GM23338 (cell line): ENCODE measurements at regions not wholly inside any gene's neighbourhood (a gene's known extent, or its start where the extent isn't known, plus 50 kb on each side); places are given as distances from the start of the nearest gene placed in this dataset.
A peak's percentile ranks its signal among the peaks of the same experiment; 100 is the strongest.

Experiments
- ATAC-seq: fragments of 200-7000 bp; cut with Tn5 transposase; 3 replicates; pipeline ENCODE4 v1.9.1; 2020
- DNase-seq: peaks from one replicate; pipeline ENCODE4 v3.0.0-alpha.2; 2015; ENCODE audit warnings: low spot score
- H2AFZ ChIP-seq: fragments of 200-600 bp; sonication (generic); 2 replicates; pipeline ENCODE4 v1.8.0; 2016; ENCODE audit warnings: antibody characterized with exemption, mild to moderate bottlenecking, moderate library complexity
- H3F3A ChIP-seq: fragments of 200-600 bp; sonication (generic); replicated peaks from 2 replicates; pipeline ENCODE4 v1.8.0; 2017; ENCODE audit warnings: antibody characterized with exemption, mixed run types, low read depth
- H3K27ac ChIP-seq: fragments of 200-600 bp; sonication (generic); 2 replicates; pipeline ENCODE4 v1.6.1; 2016; ENCODE audit warnings: low read depth
- H3K27me3 ChIP-seq: fragments of 200-600 bp; sonication (generic); 2 replicates; pipeline ENCODE4 v1.8.0; 2016; ENCODE audit warnings: mild to moderate bottlenecking, mixed run types, moderate library complexity; ENCODE audit not compliant: insufficient read depth
- H3K36me3 ChIP-seq: fragments of 200-600 bp; sonication (generic); 2 replicates; pipeline ENCODE4 v1.8.0; 2016; ENCODE audit warnings: mild to moderate bottlenecking; ENCODE audit not compliant: insufficient read depth
- H3K4me1 ChIP-seq: fragments of 200-600 bp; sonication (generic); 2 replicates; pipeline ENCODE4 v1.8.0; 2016; ENCODE audit warnings: mild to moderate bottlenecking, moderate library complexity; ENCODE audit not compliant: insufficient read depth
- H3K4me2 ChIP-seq: fragments of 200-600 bp; sonication (generic); 2 replicates; pipeline ENCODE4 v1.7.1; 2017; ENCODE audit warnings: mixed run types
- H3K4me3 ChIP-seq: fragments of 200-600 bp; sonication (generic); 2 replicates; pipeline ENCODE4 v1.6.1; 2016; ENCODE audit warnings: mixed run types
- H3K79me2 ChIP-seq: fragments of 200-600 bp; sonication (generic); replicated peaks from 2 replicates; pipeline ENCODE4 v1.8.0; 2017; ENCODE audit warnings: mild to moderate bottlenecking; ENCODE audit not compliant: insufficient read depth
- H3K9me2 ChIP-seq: fragments of 200-600 bp; sonication (generic); 2 replicates; pipeline ENCODE4 v1.8.0; 2017; ENCODE audit not compliant: insufficient read depth
- H4K20me1 ChIP-seq: fragments of 200-600 bp; sonication (generic); replicated peaks from 2 replicates; pipeline ENCODE4 v1.8.0; 2017; ENCODE audit warnings: mild to moderate bottlenecking; ENCODE audit not compliant: insufficient read depth
- H3K27ac Mint-ChIP-seq: 2 replicates; pipeline ENCODE4 v1.8.0; 2020; ENCODE audit warnings: inconsistent platforms, mild to moderate bottlenecking, moderate library complexity, mixed read lengths
- H3K27me3 Mint-ChIP-seq: 3 replicates; pipeline ENCODE4 v1.8.0; 2022; ENCODE audit warnings: low read depth, mild to moderate bottlenecking, moderate library complexity, mixed read lengths, inconsistent platforms; ENCODE audit not compliant: insufficient read depth, poor library complexity
- H3K36me3 Mint-ChIP-seq: 3 replicates; pipeline ENCODE4 v1.8.0; 2021; ENCODE audit warnings: low read depth, mild to moderate bottlenecking, inconsistent platforms, moderate library complexity, mixed read lengths
- H3K4me1 Mint-ChIP-seq: 3 replicates; pipeline ENCODE4 v1.8.0; 2020; ENCODE audit warnings: mild to moderate bottlenecking, inconsistent platforms, mixed read lengths
- H3K4me3 Mint-ChIP-seq: 3 replicates; pipeline ENCODE4 v1.8.0; 2021; ENCODE audit warnings: moderate library complexity, mild to moderate bottlenecking, inconsistent platforms, mixed read lengths
- H3K9me3 Mint-ChIP-seq: 3 replicates; pipeline ENCODE4 v1.8.0; 2020; ENCODE audit warnings: moderate library complexity, mild to moderate bottlenecking, inconsistent platforms, mixed read lengths
- CREB1 ChIP-seq: fragments of 250-450 bp; sonication (Bioruptor Pico); IDR thresholded peaks from 2 replicates; pipeline ENCODE4 v1.5.0; 2020; ENCODE audit warnings: low read depth, mild to moderate bottlenecking, moderate library complexity
- ETS1 ChIP-seq: IDR thresholded peaks from 2 replicates; pipeline ENCODE4 v1.6.1; 2016; ENCODE audit warnings: antibody characterized with exemption
- EZH2phosphoT487 ChIP-seq: fragments of 200-600 bp; sonication (generic); IDR thresholded peaks from one replicate; pipeline ENCODE4 v1.8.1; 2018; ENCODE audit warnings: antibody characterized with exemption; ENCODE audit not compliant: unreplicated experiment
- JUNB ChIP-seq: IDR thresholded peaks from one replicate; pipeline ENCODE4 v1.6.1; 2016; ENCODE audit warnings: antibody characterized with exemption; ENCODE audit not compliant: unreplicated experiment
- NANOG ChIP-seq: IDR thresholded peaks from 2 replicates; pipeline ENCODE4 v1.6.1; 2016; ENCODE audit warnings: antibody characterized with exemption, borderline replicate concordance
- REST ChIP-seq: IDR thresholded peaks from one replicate; pipeline ENCODE4 v1.6.1; 2018; ENCODE audit warnings: antibody characterized with exemption; ENCODE audit not compliant: unreplicated experiment
- ZNF462 ChIP-seq: fragments of 250-450 bp; sonication (Bioruptor Pico); IDR thresholded peaks from 2 replicates; pipeline ENCODE4 v1.5.0; 2020; ENCODE audit warnings: mild to moderate bottlenecking, moderate library complexity

DNA sequence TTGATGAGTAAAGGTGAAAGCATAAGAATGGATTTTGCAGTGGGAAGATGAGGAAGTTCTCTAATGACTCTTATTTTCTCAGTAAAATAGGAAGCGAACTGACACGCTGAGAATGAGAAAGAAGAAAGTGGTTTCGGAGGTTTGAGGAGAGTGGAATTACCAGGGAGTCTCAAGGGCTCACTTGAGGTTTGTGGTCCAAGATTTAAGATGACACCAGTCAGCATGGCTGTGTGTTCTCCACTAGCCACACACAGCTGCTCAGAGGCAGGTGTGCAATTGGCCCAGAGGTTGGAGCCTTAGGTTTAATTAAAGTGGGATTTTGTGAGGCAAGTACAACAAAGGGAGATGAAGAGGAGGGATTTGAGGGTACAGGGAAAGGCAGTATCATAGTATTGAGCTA lies 99.6 kb upstream of the NBEA start:
- H4K20me1 ChIP-seq = no peaks in the 10 kb centered on the region
- H3K27ac Mint-ChIP-seq = no peak overlapping the region
- DNase-seq (no peak), ATAC-seq (no peak)
- H3K36me3 Mint-ChIP-seq = no peaks in the 10 kb centered on the region
- H2AFZ ChIP-seq = peak overlapping the region; percentile 35; the same call in 1 of the 2 replicates
- no peak overlapping the region for H3K4me2 ChIP-seq
- H3K79me2 ChIP-seq = no peaks in the 10 kb centered on the region
- H3K4me1 ChIP-seq = no peaks in the 10 kb centered on the region
- no peaks in the 10 kb centered on the region for H3K27me3 Mint-ChIP-seq
- H3K27me3 ChIP-seq = no peaks in the 10 kb centered on the region
- H3K9me3 Mint-ChIP-seq = no peaks in the 10 kb centered on the region
- no peak for TF ChIP-seq NANOG
- no peak for TF ChIP-seq CREB1 (CRISPR knock-in tag)
- no peak for TF ChIP-seq EZH2phosphoT487
- TF ChIP-seq ETS1 = no peak
- no peak for TF ChIP-seq ZNF462 (CRISPR knock-in tag)
- TF ChIP-seq JUNB = no peak
- TF ChIP-seq REST = no peak
- peaks cover 2% of the 10 kb centered on the region; the same call in 2 of the 3 replicates for H3K4me1 Mint-ChIP-seq
- 0 out of 2 replicates have a peak, but pooled peaks cover 4% of the 10 kb centered on the region for H3K9me2 ChIP-seq
- no peaks in the 10 kb centered on the region for H3K36me3 ChIP-seq
- H3K27ac ChIP-seq = no peak overlapping the region
- H3K4me3 ChIP-seq = no peak overlapping the region
- no peak overlapping the region for H3K4me3 Mint-ChIP-seq
- no peaks in the 10 kb centered on the region for H3F3A ChIP-seq
